Gastrocnemius medialis (tissue), 4 donors: ENCODE measurements at regions not wholly inside any gene's neighbourhood (a gene's known extent, or its start where the extent isn't known, plus 50 kb on each side); places are given as distances from the start of the nearest gene placed in this dataset.

ENCODE experiments used
- CTCF ChIP-seq, 5 experiments: fragments of 450-650 bp in 3 of 5; fragments of 200-600 bp in 2 of 5; sonication (generic) in 2 of 5; IDR thresholded peaks in 4 of 5; conservative IDR thresholded peaks in 1 of 5; 1 replicate in 4 of 5; 2 replicates in 1 of 5; pipeline ENCODE4 v1.5.1; 2016 to 2019; ENCODE audit warnings: antibody characterized with exemption in 5 of 5, mild to moderate bottlenecking in 3 of 5, moderate library complexity in 3 of 5
- POLR2A ChIP-seq, 2 donors: fragments of 450-650 bp; IDR thresholded peaks; one replicate each; pipeline ENCODE4 v1.6.1; 2017; ENCODE audit warnings: antibody characterized with exemption in 2 of 2, mild to moderate bottlenecking in 2 of 2, moderate library complexity in 2 of 2

GRCh38 chr5:74233091-74233490 is 407.4 kb downstream of the ENC1 start:
- TF ChIP-seq CTCF (IDR thresholded peaks at IDR 0.05 in 4 of 5, conservative IDR thresholded peaks at IDR 0.05 in 1 of 5), result no peak
- TF ChIP-seq POLR2A (IDR thresholded peaks at IDR 0.05), result no peak
